ENCODE measurements at regions not wholly inside any gene's neighbourhood (a gene's known extent, or its start where the extent isn't known, plus 50 kb on each side); places are given as distances from the start of the nearest gene placed in this dataset.
"Not testable (repeated sequence)": the region's sequence is repeated elsewhere in the genome, so short reads cannot be mapped to it uniquely, and the experiment has no call there.

- Histone ChIP-seq H3K4me3 (ENCODE audit: low read length in 2 of 2) (no peak overlapping the region), H3K27me3 (ENCODE audit: control insufficient read depth in 1 of 2, insufficient read depth in 2 of 2, low read length in 2 of 2) (no peaks in the 10 kb centered on the region), H3K9me3 (ENCODE audit: control insufficient read depth in 2 of 2, low read length in 2 of 2) (no peaks in the 10 kb centered on the region), H3K9ac (ENCODE audit: low read length in 2 of 2) (no peak overlapping the region), H3K36me3 (ENCODE audit: control insufficient read depth in 2 of 2, insufficient read depth in 2 of 2, low read length in 2 of 2) (no peaks in the 10 kb centered on the region), H3K4me1 (ENCODE audit: control insufficient read depth, insufficient read depth, low read length) (no peaks in the 10 kb centered on the region), H3K27ac (ENCODE audit: low read length) (no peak overlapping the region)
Measured at GRCh38 chr13:50464349-50465251, 378.9 kb downstream of the DLEU7 start.

GRCh38 chr13:50466456-50466855 lies 377.0 kb downstream of the DLEU7 start:
- no peaks in the 10 kb centered on the region for H3K27me3 ChIP-seq (ENCODE audit: control insufficient read depth in 1 of 2, insufficient read depth in 2 of 2, low read length in 2 of 2)
- no peak overlapping the region for H3K27ac ChIP-seq (ENCODE audit: low read length)

DNA sequence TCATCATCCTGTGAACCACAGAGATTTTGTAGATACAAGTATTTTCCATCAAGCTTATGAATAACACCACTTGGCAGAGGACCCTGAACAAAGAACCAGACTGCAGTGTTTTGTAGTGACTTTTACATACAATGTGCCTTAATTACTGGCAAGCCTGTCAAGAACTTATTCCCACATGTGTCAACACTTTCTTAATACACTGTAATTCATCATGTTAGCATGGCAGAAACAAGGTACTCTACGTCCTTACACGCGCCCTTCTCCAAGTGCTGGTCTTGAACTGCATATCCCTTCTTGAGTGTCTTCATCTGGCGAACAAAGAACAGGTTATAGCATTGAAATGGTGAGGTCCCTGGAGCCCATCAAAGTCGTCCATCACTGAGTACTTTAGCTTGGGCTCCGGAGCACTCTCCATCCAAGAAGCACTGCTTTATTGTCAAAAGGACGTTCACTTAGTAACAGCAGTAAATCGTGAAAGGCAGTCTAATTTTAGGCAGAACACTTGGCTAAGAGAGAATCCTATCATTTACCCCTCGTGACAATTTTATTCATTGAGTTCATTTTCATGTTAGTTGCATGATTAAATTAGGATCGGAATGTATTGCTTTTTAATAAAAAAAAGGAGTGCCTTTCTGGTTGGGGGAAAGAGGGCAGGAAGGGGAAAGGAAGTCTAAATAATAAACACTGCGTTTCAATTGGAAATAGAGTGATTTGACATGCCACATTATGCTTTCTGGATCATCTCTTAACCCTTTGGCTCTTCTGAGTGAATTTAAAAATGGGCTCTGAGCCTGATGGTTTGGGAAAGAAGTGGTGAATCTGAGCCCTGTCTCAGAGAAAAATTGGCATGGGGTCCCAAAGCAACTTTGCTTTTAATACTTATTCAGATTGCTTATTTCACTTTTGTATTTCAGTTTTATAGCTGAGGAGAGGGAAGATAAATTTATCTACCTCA lies 376.1 kb downstream of the DLEU7 start:
- Histone ChIP-seq H3K27me3 (ENCODE audit: control insufficient read depth in 1 of 2, insufficient read depth in 2 of 2, low read length in 2 of 2) (no peaks in the 10 kb centered on the region), H3K9me3 (ENCODE audit: control insufficient read depth in 2 of 2, low read length in 2 of 2) (no peaks in the 10 kb centered on the region), H3K4me3 (ENCODE audit: low read length in 2 of 2) (no peak overlapping the region), H3K36me3 (ENCODE audit: control insufficient read depth in 2 of 2, insufficient read depth in 2 of 2, low read length in 2 of 2) (no peaks in the 10 kb centered on the region), H3K27ac (ENCODE audit: low read length) (no peak overlapping the region), H3K9ac (ENCODE audit: low read length in 2 of 2) (no peak overlapping the region), H3K4me1 (ENCODE audit: control insufficient read depth, insufficient read depth, low read length) (no peaks in the 10 kb centered on the region)

More at GRCh38 chr13:50466456-50466855, 377.0 kb downstream of the DLEU7 start:
- Histone ChIP-seq H3K9ac (ENCODE audit: low read length in 2 of 2) (no peak overlapping the region), H3K4me3 (ENCODE audit: low read length in 2 of 2) (no peak overlapping the region), H3K9me3 (ENCODE audit: control insufficient read depth in 2 of 2, low read length in 2 of 2) (no peaks in the 10 kb centered on the region), H3K36me3 (ENCODE audit: control insufficient read depth in 2 of 2, insufficient read depth in 2 of 2, low read length in 2 of 2) (no peaks in the 10 kb centered on the region), H3K4me1 (ENCODE audit: control insufficient read depth, insufficient read depth, low read length) (no peaks in the 10 kb centered on the region)

GRCh38 chr13:50468849-50469669 lies 374.4 kb downstream of the DLEU7 start:
- Histone ChIP-seq H3K9ac (ENCODE audit: low read length in 2 of 2) (no peak overlapping the region), H3K4me1 (ENCODE audit: control insufficient read depth, insufficient read depth, low read length) (no peaks in the 10 kb centered on the region), H3K4me3 (ENCODE audit: low read length in 2 of 2) (no peak overlapping the region), H3K9me3 (ENCODE audit: control insufficient read depth in 2 of 2, low read length in 2 of 2) (no peaks in the 10 kb centered on the region), H3K27ac (ENCODE audit: low read length) (no peak overlapping the region), H3K27me3 (ENCODE audit: control insufficient read depth in 1 of 2, insufficient read depth in 2 of 2, low read length in 2 of 2) (no peaks in the 10 kb centered on the region), H3K36me3 (ENCODE audit: control insufficient read depth in 2 of 2, insufficient read depth in 2 of 2, low read length in 2 of 2) (no peaks in the 10 kb centered on the region)

GRCh38 chr13:50473050-50473449 lies 370.4 kb downstream of the DLEU7 start:
- not testable (repeated sequence) for H3K9me3 ChIP-seq (ENCODE audit: control insufficient read depth in 2 of 2, low read length in 2 of 2); H3K36me3 ChIP-seq (ENCODE audit: control insufficient read depth in 2 of 2, insufficient read depth in 2 of 2, low read length in 2 of 2); H3K4me3 ChIP-seq (ENCODE audit: low read length in 2 of 2); H3K27me3 ChIP-seq (ENCODE audit: control insufficient read depth in 1 of 2, insufficient read depth in 2 of 2, low read length in 2 of 2); H3K9ac ChIP-seq (ENCODE audit: low read length in 2 of 2); H3K4me1 ChIP-seq (ENCODE audit: control insufficient read depth, insufficient read depth, low read length); H3K27ac ChIP-seq (ENCODE audit: low read length)

- no peak overlapping the region for H3K4me3 ChIP-seq (ENCODE audit: low read length in 2 of 2)
Measured at GRCh38 chr13:50474088-50474662, 369.3 kb downstream of the DLEU7 start.

GRCh38 chr13:50476577-50477285 lies 366.8 kb downstream of the DLEU7 start:
- Histone ChIP-seq H3K36me3 (ENCODE audit: control insufficient read depth in 2 of 2, insufficient read depth in 2 of 2, low read length in 2 of 2) (no peaks in the 10 kb centered on the region), H3K27me3 (ENCODE audit: control insufficient read depth in 1 of 2, insufficient read depth in 2 of 2, low read length in 2 of 2) (no peaks in the 10 kb centered on the region), H3K27ac (ENCODE audit: low read length) (no peak overlapping the region), H3K9ac (ENCODE audit: low read length in 2 of 2) (no peak overlapping the region), H3K4me3 (ENCODE audit: low read length in 2 of 2) (no peak overlapping the region), H3K4me1 (ENCODE audit: control insufficient read depth, insufficient read depth, low read length) (no peaks in the 10 kb centered on the region), H3K9me3 (ENCODE audit: control insufficient read depth in 2 of 2, low read length in 2 of 2) (no peaks in the 10 kb centered on the region)

More at GRCh38 chr13:50474088-50474662, 369.3 kb downstream of the DLEU7 start:
- Histone ChIP-seq H3K4me1 (ENCODE audit: control insufficient read depth, insufficient read depth, low read length) (no peaks in the 10 kb centered on the region), H3K9me3 (ENCODE audit: control insufficient read depth in 2 of 2, low read length in 2 of 2) (no peaks in the 10 kb centered on the region), H3K27ac (ENCODE audit: low read length) (no peak overlapping the region), H3K27me3 (ENCODE audit: control insufficient read depth in 1 of 2, insufficient read depth in 2 of 2, low read length in 2 of 2) (no peaks in the 10 kb centered on the region), H3K36me3 (ENCODE audit: control insufficient read depth in 2 of 2, insufficient read depth in 2 of 2, low read length in 2 of 2) (no peaks in the 10 kb centered on the region), H3K9ac (ENCODE audit: low read length in 2 of 2) (no peak overlapping the region)

DNA sequence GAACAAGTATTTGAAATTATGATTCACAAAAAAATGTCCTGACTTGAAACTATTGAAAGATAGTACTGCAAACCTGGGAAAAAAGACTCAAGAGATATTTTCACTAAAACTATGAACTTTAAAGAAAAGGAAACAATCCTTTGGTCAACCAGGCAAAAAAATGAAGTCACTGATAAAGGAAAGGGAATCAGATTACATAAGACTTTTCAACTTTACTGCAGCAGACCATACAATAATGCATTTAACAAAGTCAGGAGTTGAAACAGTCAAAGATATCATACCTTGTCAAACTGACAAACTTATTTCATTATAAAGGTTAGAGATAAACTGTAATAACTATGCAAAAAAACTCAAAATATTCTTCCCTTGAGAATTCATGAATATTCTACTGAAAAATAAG lies 361.6 kb downstream of the DLEU7 start:
- no peak overlapping the region for H3K4me3 ChIP-seq (ENCODE audit: low read length in 2 of 2)
- H3K4me1 ChIP-seq (ENCODE audit: control insufficient read depth, insufficient read depth, low read length) = no peaks in the 10 kb centered on the region
- no peak overlapping the region for H3K9ac ChIP-seq (ENCODE audit: low read length in 2 of 2)
- H3K36me3 ChIP-seq (ENCODE audit: control insufficient read depth in 2 of 2, insufficient read depth in 2 of 2, low read length in 2 of 2) = no peaks in the 10 kb centered on the region
- H3K9me3 ChIP-seq (ENCODE audit: control insufficient read depth in 2 of 2, low read length in 2 of 2) = no peaks in the 10 kb centered on the region
- no peaks in the 10 kb centered on the region for H3K27me3 ChIP-seq (ENCODE audit: control insufficient read depth in 1 of 2, insufficient read depth in 2 of 2, low read length in 2 of 2)
- no peak overlapping the region for H3K27ac ChIP-seq (ENCODE audit: low read length)

- no peaks in the 10 kb centered on the region for H3K4me1 ChIP-seq (ENCODE audit: control insufficient read depth, insufficient read depth, low read length)
- H3K9ac ChIP-seq (ENCODE audit: low read length in 2 of 2) = no peak overlapping the region
- no peaks in the 10 kb centered on the region for H3K27me3 ChIP-seq (ENCODE audit: control insufficient read depth in 1 of 2, insufficient read depth in 2 of 2, low read length in 2 of 2)
- no peak overlapping the region for H3K4me3 ChIP-seq (ENCODE audit: low read length in 2 of 2)
- H3K9me3 ChIP-seq (ENCODE audit: control insufficient read depth in 2 of 2, low read length in 2 of 2) = no peaks in the 10 kb centered on the region
- no peaks in the 10 kb centered on the region for H3K36me3 ChIP-seq (ENCODE audit: control insufficient read depth in 2 of 2, insufficient read depth in 2 of 2, low read length in 2 of 2)
- H3K27ac ChIP-seq (ENCODE audit: low read length) = no peak overlapping the region
Measured at GRCh38 chr13:50483416-50483815, 360.1 kb downstream of the DLEU7 start.
